PC-9 (cell line): ENCODE measurements at regions not wholly inside any gene's neighbourhood (a gene's known extent, or its start where the extent isn't known, plus 50 kb on each side); places are given as distances from the start of the nearest gene placed in this dataset.
A peak's percentile ranks its signal among the peaks of the same experiment; 100 is the strongest.

ENCODE experiments used
- BruUV-seq: library from RNA; stranded (reverse); fragments of 400-500 nt; replicated peaks from 2 replicates; lab custom pipeline; 2021; lab: Mats Ljungman, UMichigan
- CTCF ChIA-PET: fragments of 300-600 bp; sonication (Branson Sonifier 250); formaldehyde crosslinking; loops from one replicate; lab custom pipeline; 2022; ENCODE audit warnings: antibody characterized with exemption; lab: Charles Lee
- POLR2A ChIA-PET: fragments of 300-600 bp; sonication (Branson Sonifier 250); formaldehyde crosslinking; loops from one replicate; lab custom pipeline; 2022; ENCODE audit warnings: antibody characterized with exemption; ENCODE audit not compliant: unreplicated experiment; lab: Charles Lee
- DNase-seq, 2 experiments: peaks; one replicate each; pipeline versions ENCODE4 v3.0.0 to v3.0.0-alpha.2; 2015 to 2022; ENCODE audit warnings: mixed read lengths in 1 of 2
- H2AFZ ChIP-seq: fragments of 200-600 bp; sonication (generic); 2 replicates; pipeline ENCODE4 v1.8.1; 2017; ENCODE audit warnings: antibody characterized with exemption
- H3F3A ChIP-seq: fragments of 200-600 bp; sonication (generic); 2 replicates; pipeline ENCODE4 v1.8.1; 2017; ENCODE audit warnings: antibody characterized with exemption, mild to moderate bottlenecking, low read depth; ENCODE audit not compliant: insufficient read depth
- H3K27ac ChIP-seq: fragments of 200-600 bp; sonication (generic); 2 replicates; pipeline ENCODE4 v1.6.1; 2016; ENCODE audit warnings: mixed run types
- H3K27me3 ChIP-seq: fragments of 200-600 bp; sonication (generic); 2 replicates; pipeline ENCODE4 v1.6.1; 2016; ENCODE audit warnings: low read depth, mixed run types; ENCODE audit not compliant: insufficient read depth
- H3K36me3 ChIP-seq: fragments of 200-600 bp; sonication (generic); 2 replicates; pipeline ENCODE4 v1.6.1; 2016; ENCODE audit warnings: low read depth, mixed run types
- H3K4me1 ChIP-seq: fragments of 200-600 bp; sonication (generic); replicated peaks from 2 replicates; pipeline ENCODE4 v1.6.1; 2016; ENCODE audit warnings: mixed run types; ENCODE audit not compliant: insufficient read depth
- H3K4me2 ChIP-seq: fragments of 200-600 bp; sonication (generic); 2 replicates; pipeline ENCODE4 v1.6.1; 2017; ENCODE audit warnings: mixed run types
- H3K4me3 ChIP-seq: fragments of 200-600 bp; sonication (generic); 2 replicates; pipeline ENCODE4 v1.6.1; 2016; ENCODE audit warnings: mixed run types
- H3K79me2 ChIP-seq: fragments of 200-600 bp; sonication (generic); 2 replicates; pipeline ENCODE4 v1.6.1; 2017; ENCODE audit warnings: low read depth, mixed run types
- H3K9me2 ChIP-seq: fragments of 200-600 bp; sonication (generic); 2 replicates; pipeline ENCODE4 v1.8.1; 2017; ENCODE audit warnings: mild to moderate bottlenecking; ENCODE audit not compliant: insufficient read depth
- H3K9me3 ChIP-seq: fragments of 200-600 bp; sonication (generic); 2 replicates; pipeline ENCODE4 v1.8.1; 2016; ENCODE audit warnings: low read depth; ENCODE audit not compliant: insufficient read depth
- H4K20me1 ChIP-seq: fragments of 200-600 bp; sonication (generic); 2 replicates; pipeline ENCODE4 v1.8.1; 2017; ENCODE audit not compliant: insufficient read depth
- EZH2 ChIP-seq: fragments of 200-600 bp; sonication (generic); IDR thresholded peaks from 2 replicates; pipeline ENCODE4 v1.8.0; 2017; ENCODE audit warnings: antibody characterized with exemption, low read depth
- intact Hi-C: fragments of 100-400 bp; cut with micrococcal nuclease; formaldehyde crosslinking; loops from one replicate; pipeline ENCODE4 v1.10.0; 2022; ENCODE audit not compliant: unreplicated experiment
- TF ChIP-seq, protein P1 (sequence below): fragments of 200-600 bp; sonication (generic); conservative IDR thresholded peaks from 2 replicates; pipeline ENCODE4 v1.6.1; 2017; ENCODE audit warnings: mixed run types, antibody characterized with exemption, mild to moderate bottlenecking, moderate library complexity

DNA sequence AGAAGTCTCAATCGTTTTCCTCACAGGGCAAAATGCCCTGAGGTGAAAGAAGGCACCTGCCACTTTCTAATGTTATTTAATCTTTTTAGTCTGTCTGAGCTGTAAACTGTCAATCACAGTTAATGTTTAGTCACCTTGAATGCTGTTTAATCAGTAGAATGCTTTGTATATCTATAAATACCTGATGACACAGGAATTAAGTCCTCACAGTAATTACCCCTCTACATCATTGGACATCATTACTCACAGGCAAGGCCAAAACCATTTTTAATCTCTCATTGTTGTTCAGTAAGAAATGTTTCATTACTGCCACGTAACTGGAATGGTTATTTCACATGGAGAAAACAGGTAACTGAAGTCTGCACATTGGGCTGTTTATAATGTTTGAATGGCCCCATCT is 178.8 kb downstream of the EXOC5 start:
- peak in 1 of 2 experiments; percentile 69 for DNase-seq
- Histone ChIP-seq H3K4me3 (no peak overlapping the region), H3K27me3 (no peaks in the 10 kb centered on the region), H3K27ac (no peak overlapping the region), H3K79me2 (no peaks in the 10 kb centered on the region), H2AFZ (no peak overlapping the region), H3K9me3 (peaks cover 7% of the 10 kb centered on the region; the same call in 1 of the 2 replicates), H4K20me1 (no peaks in the 10 kb centered on the region), H3K4me1 (peaks cover 7% of the 10 kb centered on the region; the same call in 1 of the 2 replicates), H3K4me2 (no peak overlapping the region), H3K9me2 (no peaks in the 10 kb centered on the region), H3K36me3 (no peaks in the 10 kb centered on the region), H3F3A (peaks cover 11% of the 10 kb centered on the region; the same call in 1 of the 2 replicates)
- CTCF ChIA-PET, result no interaction called here
- POLR2A ChIA-PET, result no interaction called here
- TF ChIP-seq, protein P1, sequence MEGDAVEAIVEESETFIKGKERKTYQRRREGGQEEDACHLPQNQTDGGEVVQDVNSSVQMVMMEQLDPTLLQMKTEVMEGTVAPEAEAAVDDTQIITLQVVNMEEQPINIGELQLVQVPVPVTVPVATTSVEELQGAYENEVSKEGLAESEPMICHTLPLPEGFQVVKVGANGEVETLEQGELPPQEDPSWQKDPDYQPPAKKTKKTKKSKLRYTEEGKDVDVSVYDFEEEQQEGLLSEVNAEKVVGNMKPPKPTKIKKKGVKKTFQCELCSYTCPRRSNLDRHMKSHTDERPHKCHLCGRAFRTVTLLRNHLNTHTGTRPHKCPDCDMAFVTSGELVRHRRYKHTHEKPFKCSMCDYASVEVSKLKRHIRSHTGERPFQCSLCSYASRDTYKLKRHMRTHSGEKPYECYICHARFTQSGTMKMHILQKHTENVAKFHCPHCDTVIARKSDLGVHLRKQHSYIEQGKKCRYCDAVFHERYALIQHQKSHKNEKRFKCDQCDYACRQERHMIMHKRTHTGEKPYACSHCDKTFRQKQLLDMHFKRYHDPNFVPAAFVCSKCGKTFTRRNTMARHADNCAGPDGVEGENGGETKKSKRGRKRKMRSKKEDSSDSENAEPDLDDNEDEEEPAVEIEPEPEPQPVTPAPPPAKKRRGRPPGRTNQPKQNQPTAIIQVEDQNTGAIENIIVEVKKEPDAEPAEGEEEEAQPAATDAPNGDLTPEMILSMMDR, result no peak
- TF ChIP-seq EZH2, result no peak
- intact Hi-C loops, result no loop called here
- BruUV-seq, result no TSS peak

DNA sequence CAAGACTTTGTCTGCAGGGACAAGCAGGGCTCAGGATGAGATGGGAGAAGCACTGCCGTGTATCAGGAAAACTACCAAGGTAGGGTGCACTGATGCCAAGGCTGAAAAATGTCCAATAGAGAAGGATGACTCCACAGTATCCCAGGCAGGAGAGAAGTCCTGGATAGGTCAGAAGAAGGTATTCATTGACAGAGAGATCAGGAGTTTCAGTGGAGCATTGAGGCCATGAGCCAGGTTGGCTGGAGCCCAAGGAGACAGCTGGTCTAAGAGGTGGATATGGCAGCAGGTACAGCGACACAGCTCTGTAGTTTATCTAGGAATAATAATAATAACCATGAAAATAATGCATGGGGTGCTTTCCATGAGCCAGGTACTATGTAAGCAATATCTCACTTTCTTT is 180.9 kb downstream of the EXOC5 start:
- Histone ChIP-seq H3K79me2 (no peaks in the 10 kb centered on the region), H3K4me2 (no peak overlapping the region), H3K9me2 (no peaks in the 10 kb centered on the region), H3K36me3 (no peaks in the 10 kb centered on the region), H4K20me1 (no peaks in the 10 kb centered on the region), H2AFZ (no peak overlapping the region), H3K27me3 (no peaks in the 10 kb centered on the region), H3K27ac (no peak overlapping the region), H3K4me1 (peaks cover 7% of the 10 kb centered on the region; the same call in 1 of the 2 replicates), H3F3A (peaks cover 11% of the 10 kb centered on the region; the same call in 1 of the 2 replicates), H3K9me3 (peaks cover 7% of the 10 kb centered on the region; the same call in 1 of the 2 replicates), H3K4me3 (no peak overlapping the region)
- POLR2A ChIA-PET, result no interaction called here
- DNase-seq, result no peak
- TF ChIP-seq EZH2, result no peak
- TF ChIP-seq, protein P1, result no peak
- intact Hi-C loops, result no loop called here
- no TSS peak for BruUV-seq
- CTCF ChIA-PET, result no interaction called here

DNA sequence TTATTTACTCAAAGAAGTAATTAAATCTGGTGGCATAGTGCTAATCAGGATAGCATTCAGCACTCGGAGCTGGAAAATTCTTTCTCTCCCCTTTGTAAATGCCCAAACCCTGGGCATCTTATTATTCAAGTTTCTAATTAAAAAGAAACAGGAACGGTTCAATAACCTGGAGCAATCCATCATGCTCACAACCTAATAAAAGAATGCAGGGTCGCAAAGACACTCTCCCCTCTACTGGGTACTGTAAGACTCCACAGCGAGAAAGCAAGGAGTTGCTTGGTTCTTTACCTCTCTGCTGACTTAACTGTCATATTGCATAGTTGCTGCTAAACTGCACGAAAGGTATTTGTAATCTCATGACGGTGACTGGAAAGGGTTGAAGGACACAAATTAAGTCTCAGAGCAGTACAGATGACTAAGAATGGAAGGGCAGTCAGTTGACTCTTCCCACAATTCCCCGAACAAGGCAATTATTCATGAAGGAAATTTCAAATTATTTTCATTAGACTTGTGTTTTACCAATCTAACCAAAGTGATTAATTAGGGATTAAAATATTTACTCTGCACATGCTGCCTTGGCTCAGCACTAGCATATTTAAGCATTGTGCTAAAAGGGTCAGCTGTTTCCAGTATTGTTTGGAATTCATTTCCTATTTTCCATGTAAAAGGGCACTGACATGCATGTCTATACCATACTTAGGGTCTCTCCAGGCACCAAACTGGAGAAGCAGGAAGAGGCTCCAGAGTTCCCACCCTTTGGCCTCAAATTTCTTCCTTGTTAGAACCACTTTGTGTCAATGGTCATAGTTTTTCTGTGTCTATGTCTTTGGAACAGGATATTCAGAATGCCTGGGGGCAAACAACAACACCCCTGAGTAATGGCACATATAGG is 182.2 kb downstream of the EXOC5 start:
- TF ChIP-seq, protein P1, result no peak
- no peak for TF ChIP-seq EZH2
- Histone ChIP-seq H3K4me3 (no peak overlapping the region), H3K79me2 (no peaks in the 10 kb centered on the region), H3K4me1 (peaks cover 7% of the 10 kb centered on the region; the same call in 1 of the 2 replicates), H2AFZ (no peak overlapping the region), H3K9me2 (no peaks in the 10 kb centered on the region), H3K9me3 (peaks cover 7% of the 10 kb centered on the region; the same call in 1 of the 2 replicates), H3K27ac (no peak overlapping the region), H3F3A (peaks cover 11% of the 10 kb centered on the region; the same call in 1 of the 2 replicates), H3K36me3 (no peaks in the 10 kb centered on the region), H4K20me1 (no peaks in the 10 kb centered on the region), H3K4me2 (no peak overlapping the region), H3K27me3 (no peaks in the 10 kb centered on the region)
- intact Hi-C loops, result no loop called here
- DNase-seq, result no peak
- no TSS peak for BruUV-seq
- ChIA-PET CTCF (no interaction called here), POLR2A (no interaction called here)
